ENCODE measurements at regions not wholly inside any gene's neighbourhood (a gene's known extent, or its start where the extent isn't known, plus 50 kb on each side); places are given as distances from the start of the nearest gene placed in this dataset.

- intact Hi-C loops (cut with micrococcal nuclease) = no loop called here
- ChIA-PET CTCF (interaction anchor here (3.0 kb wide), 1 partner anchor 16 kb away, joined by 15 read pairs; no protein-coding TSS in a partner anchor), POLR2A (no interaction called here)
Observed at GRCh38 chr19:13705201-13705600, 59.1 kb upstream of the MRI1 start.

More at GRCh38 chr19:13705201-13705600, 59.1 kb upstream of the MRI1 start:
- Histone ChIP-seq H3K4me3 (replicated peaks in 1 of 3; ENCODE audit: insufficient read depth in 1 of 3, low read depth in 1 of 3, low read length in 3 of 3) (no peak overlapping the region), H4K20me1 (replicated peaks; ENCODE audit: control insufficient read depth, extremely low read depth, insufficient read depth, low read length) (no peaks in the 10 kb centered on the region), H3K9me1 (replicated peaks; ENCODE audit: control insufficient read depth, extremely low read depth, insufficient read depth, low read length) (no peaks in the 10 kb centered on the region), H3K4me1 (ENCODE audit: control insufficient read depth, extremely low read depth, insufficient read depth, low read length) (no peaks in the 10 kb centered on the region), H2AFZ (ENCODE audit: low read depth, low read length) (no peak overlapping the region), H3K9me3 (replicated peaks; ENCODE audit: control insufficient read depth, insufficient read depth, low read length) (no peaks in the 10 kb centered on the region), H3K79me2 (ENCODE audit: control insufficient read depth, insufficient read depth, low read length) (no peaks in the 10 kb centered on the region), H3K36me3 (ENCODE audit: control insufficient read depth in 2 of 2, extremely low read depth in 1 of 2, insufficient read depth in 2 of 2, low read length in 2 of 2) (no peaks in the 10 kb centered on the region), H3K9ac (replicated peaks; ENCODE audit: extremely low read depth, insufficient read depth, low read length) (no peak overlapping the region), H3K4me2 (ENCODE audit: insufficient read depth, low read length) (no peak overlapping the region), H3K27me3 (ENCODE audit: control insufficient read depth in 2 of 2, insufficient read depth in 2 of 2, low read length in 2 of 2) (peaks cover 0 to 3% of the 10 kb centered on the region in 2 experiments), H3K27ac (ENCODE audit: insufficient read depth, low read depth, low read length) (no peak overlapping the region)
- DNase-seq (ENCODE audit: low read depth, low spot score) (no peak), FAIRE-seq (no peak)
- TF ChIP-seq GATA2 (IDR thresholded peaks at IDR 0.05; ENCODE audit: insufficient read depth, insufficient read length, low read depth, low read length) = no peak
- no peak for TF ChIP-seq JUN (IDR thresholded peaks at IDR 0.05; ENCODE audit: borderline replicate concordance, insufficient read depth, insufficient read length, low read depth)
- TF ChIP-seq POLR2A (IDR thresholded peaks at IDR 0.05; ENCODE audit: low read depth, low read length) = no peak
- no peak for TF ChIP-seq CTCF (IDR thresholded peaks at IDR 0.05; ENCODE audit: extremely low read depth in 1 of 2, insufficient read depth in 1 of 2, low read depth in 1 of 2, low read length in 2 of 2)
- TF ChIP-seq POLR2AphosphoS5 (IDR thresholded peaks at IDR 0.05; ENCODE audit: insufficient read depth, low read depth, low read length) = no peak
- TF ChIP-seq EZH2 (IDR thresholded peaks at IDR 0.05; ENCODE audit: borderline replicate concordance, low read depth, low read length, severe bottlenecking) = no peak
- no peak for TF ChIP-seq FOS (IDR thresholded peaks at IDR 0.05; ENCODE audit: borderline replicate concordance, insufficient read depth, low read length)
- no peak for TF ChIP-seq MYC (IDR thresholded peaks at IDR 0.05; ENCODE audit: low read depth, low read length)
- TF ChIP-seq MAX (IDR thresholded peaks at IDR 0.05; ENCODE audit: insufficient read depth, insufficient read length) = no peak
- BruUV-seq (replicated peaks) = no TSS peak
- dilution Hi-C loops (cut with MboI; ENCODE audit: extremely low pct_ligation_motif_present, low sequenced_read_pairs) = no loop called here
